ENCODE measurements at regions not wholly inside any gene's neighbourhood (a gene's known extent, or its start where the extent isn't known, plus 50 kb on each side); places are given as distances from the start of the nearest gene placed in this dataset.

DNA sequence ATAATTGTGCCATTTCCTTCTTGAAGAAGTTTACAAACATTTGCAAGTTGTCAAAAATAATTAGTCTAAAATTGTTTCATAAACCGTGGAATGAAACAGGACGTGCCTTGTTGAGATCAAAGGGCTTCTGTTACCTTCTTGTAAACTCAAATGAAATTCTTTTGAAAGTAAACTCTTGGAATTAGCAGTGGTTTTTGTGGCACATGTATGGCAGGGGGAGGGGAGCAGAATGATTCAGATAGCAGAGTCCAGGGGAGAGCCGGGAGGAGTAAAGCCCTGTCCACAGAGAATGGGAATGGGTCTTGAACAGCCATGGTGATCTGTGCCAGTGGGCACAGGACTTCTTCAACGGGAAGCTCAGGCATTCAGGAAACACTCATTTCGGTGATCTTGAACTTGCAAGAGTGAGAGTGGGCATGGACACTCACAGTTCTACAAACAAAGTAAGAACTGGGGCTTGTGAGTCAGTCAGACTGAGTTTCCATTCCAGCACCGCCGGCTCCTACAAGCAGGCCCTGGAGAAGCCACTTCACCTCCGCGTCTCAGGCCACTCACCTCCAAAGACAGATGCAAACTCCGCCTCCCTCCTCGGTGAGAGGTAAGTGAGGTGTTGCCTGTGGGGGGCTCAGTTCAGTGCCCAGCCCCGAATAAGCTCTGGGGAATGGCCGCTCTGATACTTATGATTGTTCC is 143.1 kb downstream of the CDH26 start:
- TF ChIP-seq, protein P1, sequence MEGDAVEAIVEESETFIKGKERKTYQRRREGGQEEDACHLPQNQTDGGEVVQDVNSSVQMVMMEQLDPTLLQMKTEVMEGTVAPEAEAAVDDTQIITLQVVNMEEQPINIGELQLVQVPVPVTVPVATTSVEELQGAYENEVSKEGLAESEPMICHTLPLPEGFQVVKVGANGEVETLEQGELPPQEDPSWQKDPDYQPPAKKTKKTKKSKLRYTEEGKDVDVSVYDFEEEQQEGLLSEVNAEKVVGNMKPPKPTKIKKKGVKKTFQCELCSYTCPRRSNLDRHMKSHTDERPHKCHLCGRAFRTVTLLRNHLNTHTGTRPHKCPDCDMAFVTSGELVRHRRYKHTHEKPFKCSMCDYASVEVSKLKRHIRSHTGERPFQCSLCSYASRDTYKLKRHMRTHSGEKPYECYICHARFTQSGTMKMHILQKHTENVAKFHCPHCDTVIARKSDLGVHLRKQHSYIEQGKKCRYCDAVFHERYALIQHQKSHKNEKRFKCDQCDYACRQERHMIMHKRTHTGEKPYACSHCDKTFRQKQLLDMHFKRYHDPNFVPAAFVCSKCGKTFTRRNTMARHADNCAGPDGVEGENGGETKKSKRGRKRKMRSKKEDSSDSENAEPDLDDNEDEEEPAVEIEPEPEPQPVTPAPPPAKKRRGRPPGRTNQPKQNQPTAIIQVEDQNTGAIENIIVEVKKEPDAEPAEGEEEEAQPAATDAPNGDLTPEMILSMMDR (IDR thresholded peaks at IDR 0.05): no peak
- TF ChIP-seq, protein P2, sequence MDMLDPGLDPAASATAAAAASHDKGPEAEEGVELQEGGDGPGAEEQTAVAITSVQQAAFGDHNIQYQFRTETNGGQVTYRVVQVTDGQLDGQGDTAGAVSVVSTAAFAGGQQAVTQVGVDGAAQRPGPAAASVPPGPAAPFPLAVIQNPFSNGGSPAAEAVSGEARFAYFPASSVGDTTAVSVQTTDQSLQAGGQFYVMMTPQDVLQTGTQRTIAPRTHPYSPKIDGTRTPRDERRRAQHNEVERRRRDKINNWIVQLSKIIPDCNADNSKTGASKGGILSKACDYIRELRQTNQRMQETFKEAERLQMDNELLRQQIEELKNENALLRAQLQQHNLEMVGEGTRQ (IDR thresholded peaks at IDR 0.05; ENCODE audit: borderline replicate concordance, low read depth, low read length): no peak
- no peak for TF ChIP-seq JUND (IDR thresholded peaks at IDR 0.05)

Measured in SK-N-SH (cell line).